ENCODE measurements at regions not wholly inside any gene's neighbourhood (a gene's known extent, or its start where the extent isn't known, plus 50 kb on each side); places are given as distances from the start of the nearest gene placed in this dataset.

DNA sequence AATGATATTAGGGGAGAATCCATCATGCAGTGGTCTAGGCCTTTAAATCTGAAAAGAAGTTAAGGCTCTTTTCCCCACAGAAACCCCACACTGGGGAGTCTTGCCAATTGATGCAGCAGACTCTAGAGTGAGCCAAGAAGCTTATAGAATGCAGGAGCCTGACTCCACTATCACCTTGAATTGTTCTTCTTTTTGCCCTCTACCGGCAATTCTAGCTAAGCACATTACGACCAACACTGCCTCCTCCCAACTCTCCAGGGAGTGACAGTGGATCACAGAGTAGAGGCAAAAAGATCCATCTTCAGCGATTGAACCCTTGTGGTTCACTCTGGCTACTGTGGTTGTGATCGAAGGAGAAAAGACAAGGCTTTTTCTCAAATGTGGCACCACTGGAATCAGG, 331.5 kb downstream of the NKX6-1 start:
- ATAC-seq (peak; percentile 49), DNase-seq (ENCODE audit: low read depth, low spot score) (no peak), FAIRE-seq (no peak)
- intact Hi-C loops (cut with micrococcal nuclease; ENCODE audit: unreplicated experiment): no loop called here
- ChIA-PET RAD21 (ENCODE audit: unreplicated experiment) (no interaction called here), POLR2A (no interaction called here), CTCF (interaction anchor here (1.4 kb wide), 1 partner anchor 19 kb away, joined by 3 read pairs; no protein-coding TSS in a partner anchor), SMC1A (ENCODE audit: uncharacterized antibody, unreplicated experiment) (no interaction called here)
- Histone ChIP-seq H3K27me3 (replicated peaks in 1 of 2; ENCODE audit: control insufficient read depth in 2 of 2, insufficient read depth in 2 of 2, low read length in 1 of 2) (no peaks in the 10 kb centered on the region; a peak in 1 of 4 replicates), H3K27ac (ENCODE audit: control insufficient read depth, insufficient read depth) (no peak overlapping the region), H4K20me1 (ENCODE audit: control insufficient read depth, insufficient read depth) (no peaks in the 10 kb centered on the region), H3K4me1 (ENCODE audit: control insufficient read depth, insufficient read depth, low read length) (no peaks in the 10 kb centered on the region), H3K79me2 (ENCODE audit: control insufficient read depth, insufficient read depth, low read length) (no peaks in the 10 kb centered on the region), H2AFZ (ENCODE audit: control insufficient read depth, low read depth, low read length) (no peak overlapping the region), H3K9ac (ENCODE audit: control insufficient read depth, insufficient read depth, low read length) (no peak overlapping the region), H3K36me3 (ENCODE audit: control insufficient read depth in 2 of 2, insufficient read depth in 2 of 2, low read length in 1 of 2) (no peaks in the 10 kb centered on the region), H3K4me3 (no peak overlapping the region), H3K4me2 (ENCODE audit: control insufficient read depth, insufficient read depth) (no peak overlapping the region), H3K9me3 (replicated peaks; ENCODE audit: control insufficient read depth, insufficient read depth, low read length) (no peaks in the 10 kb centered on the region)
- TF ChIP-seq RAD21 (IDR thresholded peaks at IDR 0.05; ENCODE audit: insufficient read depth, low read depth, low read length) (0 out of 2 replicates have a peak, but pooled peaks have one; percentile 20), RB1 (IDR thresholded peaks at IDR 0.05; ENCODE audit: borderline replicate concordance) (no peak)
- TF ChIP-seq, protein P1, sequence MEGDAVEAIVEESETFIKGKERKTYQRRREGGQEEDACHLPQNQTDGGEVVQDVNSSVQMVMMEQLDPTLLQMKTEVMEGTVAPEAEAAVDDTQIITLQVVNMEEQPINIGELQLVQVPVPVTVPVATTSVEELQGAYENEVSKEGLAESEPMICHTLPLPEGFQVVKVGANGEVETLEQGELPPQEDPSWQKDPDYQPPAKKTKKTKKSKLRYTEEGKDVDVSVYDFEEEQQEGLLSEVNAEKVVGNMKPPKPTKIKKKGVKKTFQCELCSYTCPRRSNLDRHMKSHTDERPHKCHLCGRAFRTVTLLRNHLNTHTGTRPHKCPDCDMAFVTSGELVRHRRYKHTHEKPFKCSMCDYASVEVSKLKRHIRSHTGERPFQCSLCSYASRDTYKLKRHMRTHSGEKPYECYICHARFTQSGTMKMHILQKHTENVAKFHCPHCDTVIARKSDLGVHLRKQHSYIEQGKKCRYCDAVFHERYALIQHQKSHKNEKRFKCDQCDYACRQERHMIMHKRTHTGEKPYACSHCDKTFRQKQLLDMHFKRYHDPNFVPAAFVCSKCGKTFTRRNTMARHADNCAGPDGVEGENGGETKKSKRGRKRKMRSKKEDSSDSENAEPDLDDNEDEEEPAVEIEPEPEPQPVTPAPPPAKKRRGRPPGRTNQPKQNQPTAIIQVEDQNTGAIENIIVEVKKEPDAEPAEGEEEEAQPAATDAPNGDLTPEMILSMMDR (IDR thresholded peaks at IDR 0.05 in 2 of 3, conservative IDR thresholded peaks at IDR 0.05 in 1 of 3; ENCODE audit: control insufficient read depth in 2 of 3, extremely low read depth in 1 of 3, insufficient read depth in 1 of 3, low read depth in 3 of 3, low read length in 3 of 3): peak in 2 of 3 experiments; percentile 4 to 20; a peak in 1 of 6 replicates
- WGBS (ENCODE audit: insufficient coverage, insufficient replicate concordance, low lambda C conversion rate, missing lambda C conversion rate): 36% methylated on average over 4 of the region's 4 CpGs
- in situ Hi-C loops (cut with MboI): no loop called here
- BruUV-seq (replicated peaks): no TSS peak

DNA sequence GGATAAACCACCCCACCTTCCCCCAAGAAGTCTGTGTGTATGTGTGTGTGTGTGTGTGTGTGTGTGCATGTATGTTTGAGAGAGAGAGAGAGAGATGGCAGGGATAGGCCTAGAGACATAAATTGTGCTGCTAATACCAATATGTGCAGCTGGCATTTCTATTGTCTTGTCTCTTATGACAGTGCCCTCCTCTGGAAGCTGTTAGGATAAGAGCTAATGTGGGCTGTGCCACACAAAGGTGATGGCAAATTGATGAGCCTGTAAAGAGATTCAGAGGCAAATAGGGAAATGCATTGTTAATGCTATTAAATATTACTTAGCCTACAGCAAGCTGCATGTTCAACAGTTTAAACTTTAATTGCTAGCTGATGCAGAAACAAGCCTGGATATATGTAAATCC, 332.0 kb downstream of the NKX6-1 start:
- Histone ChIP-seq H3K4me2 (ENCODE audit: control insufficient read depth, insufficient read depth) (no peak overlapping the region), H3K9ac (ENCODE audit: control insufficient read depth, insufficient read depth, low read length) (no peak overlapping the region), H3K4me1 (ENCODE audit: control insufficient read depth, insufficient read depth, low read length) (no peaks in the 10 kb centered on the region), H3K4me3 (no peak overlapping the region), H3K36me3 (ENCODE audit: control insufficient read depth in 2 of 2, insufficient read depth in 2 of 2, low read length in 1 of 2) (no peaks in the 10 kb centered on the region), H3K79me2 (ENCODE audit: control insufficient read depth, insufficient read depth, low read length) (no peaks in the 10 kb centered on the region), H3K9me3 (replicated peaks; ENCODE audit: control insufficient read depth, insufficient read depth, low read length) (no peaks in the 10 kb centered on the region), H2AFZ (ENCODE audit: control insufficient read depth, low read depth, low read length) (no peak overlapping the region), H3K27me3 (replicated peaks in 1 of 2; ENCODE audit: control insufficient read depth in 2 of 2, insufficient read depth in 2 of 2, low read length in 1 of 2) (no peaks in the 10 kb centered on the region; a peak in 1 of 4 replicates), H4K20me1 (ENCODE audit: control insufficient read depth, insufficient read depth) (no peaks in the 10 kb centered on the region), H3K27ac (ENCODE audit: control insufficient read depth, insufficient read depth) (no peak overlapping the region)
- intact Hi-C loops (cut with micrococcal nuclease; ENCODE audit: unreplicated experiment) (no loop called here), in situ Hi-C loops (cut with MboI) (no loop called here)
- RAD21 ChIA-PET (ENCODE audit: unreplicated experiment): no interaction called here
- POLR2A ChIA-PET: no interaction called here
- no peak for ATAC-seq
- SMC1A ChIA-PET (ENCODE audit: uncharacterized antibody, unreplicated experiment): no interaction called here
- FAIRE-seq: no peak
- BruUV-seq (replicated peaks): no TSS peak
- CTCF ChIA-PET: no interaction called here
- no peak for DNase-seq (ENCODE audit: low read depth, low spot score)
- TF ChIP-seq, protein P2, sequence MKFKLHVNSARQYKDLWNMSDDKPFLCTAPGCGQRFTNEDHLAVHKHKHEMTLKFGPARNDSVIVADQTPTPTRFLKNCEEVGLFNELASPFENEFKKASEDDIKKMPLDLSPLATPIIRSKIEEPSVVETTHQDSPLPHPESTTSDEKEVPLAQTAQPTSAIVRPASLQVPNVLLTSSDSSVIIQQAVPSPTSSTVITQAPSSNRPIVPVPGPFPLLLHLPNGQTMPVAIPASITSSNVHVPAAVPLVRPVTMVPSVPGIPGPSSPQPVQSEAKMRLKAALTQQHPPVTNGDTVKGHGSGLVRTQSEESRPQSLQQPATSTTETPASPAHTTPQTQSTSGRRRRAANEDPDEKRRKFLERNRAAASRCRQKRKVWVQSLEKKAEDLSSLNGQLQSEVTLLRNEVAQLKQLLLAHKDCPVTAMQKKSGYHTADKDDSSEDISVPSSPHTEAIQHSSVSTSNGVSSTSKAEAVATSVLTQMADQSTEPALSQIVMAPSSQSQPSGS (IDR thresholded peaks at IDR 0.05; ENCODE audit: low read length): no peak
- TF ChIP-seq CBFB (IDR thresholded peaks at IDR 0.05; ENCODE audit: low read depth): no peak
- TF ChIP-seq SMARCA5 (IDR thresholded peaks at IDR 0.05): no peak
- TF ChIP-seq SREBF2 (IDR thresholded peaks at IDR 0.05; ENCODE audit: low read length): no peak
- TF ChIP-seq SREBF1 (IDR thresholded peaks at IDR 0.05; ENCODE audit: low read length): no peak
- TF ChIP-seq, protein P3, sequence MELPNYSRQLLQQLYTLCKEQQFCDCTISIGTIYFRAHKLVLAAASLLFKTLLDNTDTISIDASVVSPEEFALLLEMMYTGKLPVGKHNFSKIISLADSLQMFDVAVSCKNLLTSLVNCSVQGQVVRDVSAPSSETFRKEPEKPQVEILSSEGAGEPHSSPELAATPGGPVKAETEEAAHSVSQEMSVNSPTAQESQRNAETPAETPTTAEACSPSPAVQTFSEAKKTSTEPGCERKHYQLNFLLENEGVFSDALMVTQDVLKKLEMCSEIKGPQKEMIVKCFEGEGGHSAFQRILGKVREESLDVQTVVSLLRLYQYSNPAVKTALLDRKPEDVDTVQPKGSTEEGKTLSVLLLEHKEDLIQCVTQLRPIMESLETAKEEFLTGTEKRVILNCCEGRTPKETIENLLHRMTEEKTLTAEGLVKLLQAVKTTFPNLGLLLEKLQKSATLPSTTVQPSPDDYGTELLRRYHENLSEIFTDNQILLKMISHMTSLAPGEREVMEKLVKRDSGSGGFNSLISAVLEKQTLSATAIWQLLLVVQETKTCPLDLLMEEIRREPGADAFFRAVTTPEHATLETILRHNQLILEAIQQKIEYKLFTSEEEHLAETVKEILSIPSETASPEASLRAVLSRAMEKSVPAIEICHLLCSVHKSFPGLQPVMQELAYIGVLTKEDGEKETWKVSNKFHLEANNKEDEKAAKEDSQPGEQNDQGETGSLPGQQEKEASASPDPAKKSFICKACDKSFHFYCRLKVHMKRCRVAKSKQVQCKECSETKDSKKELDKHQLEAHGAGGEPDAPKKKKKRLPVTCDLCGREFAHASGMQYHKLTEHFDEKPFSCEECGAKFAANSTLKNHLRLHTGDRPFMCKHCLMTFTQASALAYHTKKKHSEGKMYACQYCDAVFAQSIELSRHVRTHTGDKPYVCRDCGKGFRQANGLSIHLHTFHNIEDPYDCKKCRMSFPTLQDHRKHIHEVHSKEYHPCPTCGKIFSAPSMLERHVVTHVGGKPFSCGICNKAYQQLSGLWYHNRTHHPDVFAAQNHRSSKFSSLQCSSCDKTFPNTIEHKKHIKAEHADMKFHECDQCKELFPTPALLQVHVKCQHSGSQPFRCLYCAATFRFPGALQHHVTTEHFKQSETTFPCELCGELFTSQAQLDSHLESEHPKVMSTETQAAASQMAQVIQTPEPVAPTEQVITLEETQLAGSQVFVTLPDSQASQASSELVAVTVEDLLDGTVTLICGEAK (IDR thresholded peaks at IDR 0.05; ENCODE audit: borderline replicate concordance): no peak
- no peak for TF ChIP-seq NFYB (IDR thresholded peaks at IDR 0.05; ENCODE audit: insufficient read depth, low read depth, low read length)
- no peak for TF ChIP-seq KAT2A (conservative IDR thresholded peaks at IDR 0.05; ENCODE audit: control insufficient read depth, low read depth, low read length)
- TF ChIP-seq CBX5 (IDR thresholded peaks at IDR 0.05; ENCODE audit: low read depth): no peak
